Lower leg skin (tissue), 4 donors: ENCODE measurements at regions not wholly inside any gene's neighbourhood (a gene's known extent, or its start where the extent isn't known, plus 50 kb on each side); places are given as distances from the start of the nearest gene placed in this dataset.
A peak's percentile ranks its signal among the peaks of the same experiment; 100 is the strongest.

Experiments
- DNase-seq, 2 donors: peaks; one replicate each; pipeline ENCODE4 v3.0.0-alpha.2; 2019; ENCODE audit warnings: low spot score in 2 of 2
- H3K4me3 ChIP-seq: fragments of 200-600 bp; sonication (generic); 2 replicates; pipeline ENCODE4 v1.5.1; 2017; ENCODE audit warnings: mild to moderate bottlenecking, low read depth; ENCODE audit not compliant: poor library complexity, severe bottlenecking
- POLR2A ChIP-seq, 2 donors: fragments of 450-650 bp; IDR thresholded peaks; one replicate each; pipeline ENCODE4 v1.6.1; 2016 to 2017; ENCODE audit warnings: antibody characterized with exemption in 2 of 2, mild to moderate bottlenecking in 1 of 2, moderate library complexity in 1 of 2
- WGBS, 2 donors: methylation state at CpG; one replicate each; pipeline ENCODE4 v1.1.5; 2018; 5-methylcytosine and 5-hydroxymethylcytosine counted together
- intact Hi-C: fragments of 100-400 bp; cut with DNase I; formaldehyde crosslinking; loops from one replicate; pipeline ENCODE4 v1.15.0; 2023; ENCODE audit warnings: low total_unique reads
- TF ChIP-seq, protein P1 (sequence below), 3 donors: fragments of 450-650 bp; IDR thresholded peaks; one replicate each; pipeline ENCODE4 v1.5.1; 2016; ENCODE audit warnings: antibody characterized with exemption in 3 of 3, mild to moderate bottlenecking in 3 of 3, moderate library complexity in 2 of 3

DNA sequence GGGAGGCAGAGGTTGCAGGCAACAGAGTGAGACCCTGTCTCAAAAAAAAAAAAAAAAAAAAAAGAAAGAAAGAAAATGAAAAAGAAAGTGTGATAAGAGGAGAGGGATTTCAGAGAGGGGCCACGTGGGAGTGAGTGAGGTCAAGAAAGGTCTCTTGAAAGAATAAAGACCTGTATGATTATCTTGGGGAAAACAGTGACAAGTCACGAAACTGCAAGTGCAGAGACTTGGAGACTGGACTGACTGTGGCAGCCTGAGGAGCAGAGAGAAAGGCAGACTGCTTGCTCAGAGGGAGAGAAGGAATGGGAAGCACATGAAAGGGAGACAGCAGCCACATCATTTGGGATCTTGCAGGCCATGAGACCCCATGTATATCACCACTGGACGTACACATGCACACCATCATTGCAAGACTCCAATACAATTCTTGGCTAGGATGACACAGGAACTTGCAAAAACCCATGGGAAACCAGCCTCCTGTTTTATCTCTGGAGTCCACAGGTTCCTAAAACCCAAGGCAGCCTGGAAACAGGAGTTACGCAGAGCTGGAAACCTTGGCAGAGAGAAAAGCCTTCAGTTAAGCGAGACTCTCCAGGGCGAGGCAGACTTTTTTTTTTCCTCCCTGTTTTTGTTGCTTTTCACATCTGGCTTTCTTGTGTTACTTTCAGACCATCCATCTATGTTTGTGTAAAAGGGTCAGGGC is 207.0 kb upstream of the TBL1X start:
- intact Hi-C loops = no loop called here
- WGBS, 2 donors = 65 to 77% methylated on average over 6 of the region's 6 CpGs
- peak in 1 of 2 donors; percentile 34 for DNase-seq
- no peak for TF ChIP-seq POLR2A (IDR thresholded peaks at IDR 0.05)
- TF ChIP-seq, protein P1, sequence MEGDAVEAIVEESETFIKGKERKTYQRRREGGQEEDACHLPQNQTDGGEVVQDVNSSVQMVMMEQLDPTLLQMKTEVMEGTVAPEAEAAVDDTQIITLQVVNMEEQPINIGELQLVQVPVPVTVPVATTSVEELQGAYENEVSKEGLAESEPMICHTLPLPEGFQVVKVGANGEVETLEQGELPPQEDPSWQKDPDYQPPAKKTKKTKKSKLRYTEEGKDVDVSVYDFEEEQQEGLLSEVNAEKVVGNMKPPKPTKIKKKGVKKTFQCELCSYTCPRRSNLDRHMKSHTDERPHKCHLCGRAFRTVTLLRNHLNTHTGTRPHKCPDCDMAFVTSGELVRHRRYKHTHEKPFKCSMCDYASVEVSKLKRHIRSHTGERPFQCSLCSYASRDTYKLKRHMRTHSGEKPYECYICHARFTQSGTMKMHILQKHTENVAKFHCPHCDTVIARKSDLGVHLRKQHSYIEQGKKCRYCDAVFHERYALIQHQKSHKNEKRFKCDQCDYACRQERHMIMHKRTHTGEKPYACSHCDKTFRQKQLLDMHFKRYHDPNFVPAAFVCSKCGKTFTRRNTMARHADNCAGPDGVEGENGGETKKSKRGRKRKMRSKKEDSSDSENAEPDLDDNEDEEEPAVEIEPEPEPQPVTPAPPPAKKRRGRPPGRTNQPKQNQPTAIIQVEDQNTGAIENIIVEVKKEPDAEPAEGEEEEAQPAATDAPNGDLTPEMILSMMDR (IDR thresholded peaks at IDR 0.05) = no peak
- H3K4me3 ChIP-seq = no peak overlapping the region

DNA sequence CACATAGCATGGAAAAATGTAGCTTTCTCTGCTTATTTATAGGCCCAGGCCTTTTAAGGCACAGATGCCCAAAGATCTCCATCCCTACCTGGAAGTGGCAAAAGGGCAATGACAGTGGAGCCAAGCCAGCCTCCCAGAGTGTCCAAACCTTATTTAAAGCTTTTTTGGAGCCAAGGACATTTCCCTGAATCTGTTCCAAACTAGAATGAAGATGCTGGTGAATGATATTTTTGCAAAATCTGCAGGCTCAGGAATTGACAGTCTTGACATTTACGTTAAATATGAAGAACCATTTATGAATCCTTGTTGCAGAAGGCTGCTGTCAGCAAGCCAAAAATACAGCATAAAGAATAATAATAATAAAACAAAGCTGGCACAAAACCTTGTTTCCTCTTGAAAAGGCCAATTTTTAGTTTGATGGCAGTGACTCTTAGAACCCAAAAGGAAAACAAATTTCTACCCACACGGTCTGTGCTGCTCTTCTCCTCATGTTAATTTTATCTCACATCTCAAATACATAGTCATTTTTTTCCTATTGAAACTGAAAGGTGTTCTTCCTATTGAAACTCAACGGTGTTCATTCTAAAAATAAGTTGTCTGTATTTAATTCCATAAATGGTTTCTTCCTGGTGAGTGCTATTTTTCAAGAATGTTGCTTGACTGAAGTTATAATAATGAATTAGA is 206.3 kb upstream of the TBL1X start:
- H3K4me3 ChIP-seq = no peak overlapping the region
- WGBS, 2 donors = 39 to 59% methylated on average over 3 of the region's 3 CpGs
- TF ChIP-seq, protein P1 (IDR thresholded peaks at IDR 0.05) = no peak
- TF ChIP-seq POLR2A (IDR thresholded peaks at IDR 0.05) = no peak
- intact Hi-C loops = no loop called here
- peak in 1 of 2 donors; percentile 20 for DNase-seq

DNA sequence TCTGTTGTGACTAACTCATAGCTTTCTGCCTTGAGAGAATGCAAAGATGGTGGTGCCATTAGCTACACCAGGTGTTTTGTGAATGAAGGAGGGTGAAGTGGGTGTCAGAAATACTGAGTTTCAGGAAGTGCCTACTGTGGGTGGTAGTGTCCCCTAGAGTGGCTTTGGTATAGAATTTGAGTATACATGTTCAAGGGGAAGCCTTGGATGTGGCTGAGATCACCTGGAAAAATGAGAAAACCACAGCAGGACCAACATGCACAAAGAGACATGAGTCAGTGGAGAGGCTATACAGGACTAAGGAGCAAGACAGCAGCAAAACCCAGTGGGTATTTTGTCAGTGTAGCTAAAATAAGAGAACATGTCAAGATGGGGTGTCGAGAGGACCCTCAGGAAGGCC is 204.3 kb upstream of the TBL1X start:
- WGBS, 2 donors = 68 to 90% methylated on average over 1 of the region's 1 CpG

DNA sequence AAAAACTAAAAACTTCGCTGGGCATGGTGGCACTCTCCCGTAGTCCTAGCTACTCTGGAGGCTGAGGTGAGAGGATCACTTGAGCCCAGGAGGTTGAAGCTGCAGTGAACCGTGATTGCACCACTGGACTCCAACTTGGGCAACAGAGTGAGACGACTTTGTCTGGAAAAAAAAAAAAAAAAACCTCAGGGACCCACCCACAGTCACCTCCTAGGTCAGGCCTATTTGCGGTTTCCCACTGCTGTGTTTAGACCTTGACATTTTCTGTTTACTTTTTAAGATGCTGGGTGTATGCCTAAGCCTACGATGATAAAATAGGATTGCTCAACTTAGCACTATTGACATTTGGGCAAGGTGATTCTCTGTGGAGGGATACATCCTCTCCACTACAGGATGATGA is 197.4 kb upstream of the TBL1X start:
- 66 to 75% methylated on average over 6 of the region's 6 CpGs for WGBS, 2 donors
- H3K4me3 ChIP-seq = no peak overlapping the region
- TF ChIP-seq, protein P1 (IDR thresholded peaks at IDR 0.05) = no peak
- no peak for TF ChIP-seq POLR2A (IDR thresholded peaks at IDR 0.05)

More for the DNA sequence above, 204.3 kb upstream of the TBL1X start:
- peak in 1 of 2 donors; percentile 14 for DNase-seq
- no peak for TF ChIP-seq POLR2A (IDR thresholded peaks at IDR 0.05)
- TF ChIP-seq, protein P1 (IDR thresholded peaks at IDR 0.05) = no peak
- intact Hi-C loops = no loop called here
- no peak overlapping the region for H3K4me3 ChIP-seq

DNA sequence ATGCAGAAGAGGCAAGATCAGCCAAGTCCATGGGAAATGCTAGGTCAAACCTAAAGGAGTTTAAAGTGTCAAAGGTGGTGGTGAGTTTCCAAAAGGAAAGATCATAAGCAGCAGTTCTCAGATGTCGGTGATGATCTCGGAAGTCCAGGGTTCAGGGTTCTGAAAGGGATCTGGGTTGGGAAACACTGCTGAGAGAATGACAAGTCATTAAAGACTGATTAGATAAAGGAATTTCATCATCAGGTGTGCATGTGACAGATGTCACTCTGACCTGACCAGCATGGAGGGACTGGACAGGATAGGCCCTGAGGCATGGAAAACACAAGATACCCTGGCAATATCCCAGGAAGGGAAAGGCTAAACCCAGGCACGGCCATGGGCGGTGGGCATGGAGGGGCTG is 195.7 kb upstream of the TBL1X start:
- H3K4me3 ChIP-seq = no peak overlapping the region
- intact Hi-C loops = no loop called here
- no peak for TF ChIP-seq POLR2A (IDR thresholded peaks at IDR 0.05)
- TF ChIP-seq, protein P1 (IDR thresholded peaks at IDR 0.05) = no peak
- DNase-seq = peak in 1 of 2 donors; percentile 20
- 89 to 96% methylated on average over 4 of the region's 4 CpGs for WGBS, 2 donors

More for the DNA sequence above, 197.4 kb upstream of the TBL1X start:
- intact Hi-C loops = no loop called here
- peak in 1 of 2 donors; percentile 39 for DNase-seq
